ENCODE measurements at regions not wholly inside any gene's neighbourhood (a gene's known extent, or its start where the extent isn't known, plus 50 kb on each side); places are given as distances from the start of the nearest gene placed in this dataset.
"Not testable (repeated sequence)": the region's sequence is repeated elsewhere in the genome, so short reads cannot be mapped to it uniquely, and the experiment has no call there.

DNA sequence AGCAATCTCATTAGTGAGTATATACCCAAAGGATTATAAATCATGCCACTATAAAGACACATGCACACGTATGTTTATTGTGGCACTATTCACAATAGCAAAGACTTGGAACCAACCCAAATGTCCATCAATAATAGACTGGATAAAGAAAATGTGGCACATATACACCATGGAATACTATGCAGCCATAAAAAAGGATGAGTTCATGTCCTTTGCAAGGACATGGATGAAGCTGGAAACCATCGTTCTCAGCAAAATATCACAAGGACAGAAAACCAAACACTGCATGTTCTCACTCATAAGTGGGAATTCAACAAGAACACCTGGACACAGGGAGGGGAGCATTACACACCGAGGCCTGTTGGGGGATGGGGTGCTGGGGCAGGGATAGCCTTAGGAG lies 252.9 kb upstream of the MSX2 start:
- not testable (repeated sequence) for TF ChIP-seq POLR2A (IDR thresholded peaks at IDR 0.05; ENCODE audit: extremely low read depth, insufficient read length); CTCF (IDR thresholded peaks at IDR 0.05; ENCODE audit: low read depth, low read length); MYC (IDR thresholded peaks at IDR 0.05; ENCODE audit: low read depth, low read length)
